Liver (tissue), 8 donors: ENCODE measurements at regions not wholly inside any gene's neighbourhood (a gene's known extent, or its start where the extent isn't known, plus 50 kb on each side); places are given as distances from the start of the nearest gene placed in this dataset.
"Not testable (repeated sequence)": the region's sequence is repeated elsewhere in the genome, so short reads cannot be mapped to it uniquely, and the experiment has no call there.

Source experiments
- DNase-seq: peaks from one replicate; pipeline ENCODE4 v3.0.0-alpha.2; 2017; ENCODE audit warnings: low spot score
- H3K27ac ChIP-seq, 2 donors: one replicate each; pipeline ENCODE4 v1.7.0; 2013; ENCODE audit warnings: inconsistent platforms in 2 of 2, low read length in 2 of 2, control low read depth in 1 of 2, low read depth in 1 of 2, mild to moderate bottlenecking in 1 of 2
- H3K27me3 ChIP-seq, 4 donors: one replicate each; pipeline versions ENCODE4 v1.6.1 to v1.7.0; 2013; ENCODE audit warnings: low read length in 3 of 4, inconsistent platforms in 1 of 4, mild to moderate bottlenecking in 1 of 4, moderate library complexity in 1 of 4; ENCODE audit not compliant: control insufficient read depth in 4 of 4, insufficient read depth in 4 of 4
- H3K36me3 ChIP-seq, 4 donors: one replicate each; pipeline versions ENCODE4 v1.6.1 to v1.7.0; 2013; ENCODE audit warnings: low read length in 3 of 4, mild to moderate bottlenecking in 3 of 4, low read depth in 1 of 4, moderate library complexity in 1 of 4; ENCODE audit not compliant: control insufficient read depth in 4 of 4, insufficient read depth in 3 of 4
- H3K4me1 ChIP-seq, 4 donors: one replicate each; pipeline versions ENCODE4 v1.6.1 to v1.7.0; 2013; ENCODE audit warnings: low read length in 3 of 4, mild to moderate bottlenecking in 3 of 4, moderate library complexity in 1 of 4; ENCODE audit not compliant: control insufficient read depth in 4 of 4, insufficient read depth in 4 of 4
- H3K4me3 ChIP-seq, 3 donors: one replicate each; pipeline versions ENCODE4 v1.6.1 to v1.7.0; 2013; ENCODE audit warnings: low read length in 3 of 3, control low read depth in 1 of 3, low read depth in 1 of 3, mild to moderate bottlenecking in 1 of 3
- H3K9ac ChIP-seq, 2 donors: one replicate each; pipeline ENCODE4 v1.7.0; 2013; ENCODE audit warnings: low read length in 2 of 2, mild to moderate bottlenecking in 2 of 2, moderate library complexity in 2 of 2, control low read depth in 1 of 2, low read depth in 1 of 2
- H3K9me3 ChIP-seq, 4 donors: one replicate each; pipeline versions ENCODE4 v1.6.1 to v1.7.0; 2013; ENCODE audit warnings: low read length in 3 of 4; ENCODE audit not compliant: control insufficient read depth in 4 of 4
- ATF3 ChIP-seq: IDR thresholded peaks from 2 replicates; pipeline ENCODE4 v1.6.1; 2016; ENCODE audit warnings: antibody characterized with exemption
- CTCF ChIP-seq: fragments of 150-350 bp; IDR thresholded peaks from 2 replicates; pipeline ENCODE4 v1.5.1; 2017; ENCODE audit warnings: improper control_type of control experiment, low read depth, low read length; ENCODE audit not compliant: missing input control
- EGR1 ChIP-seq, 2 donors: IDR thresholded peaks; 2 replicates each; pipeline ENCODE4 v1.6.1; 2016 to 2018; ENCODE audit warnings: antibody characterized with exemption in 2 of 2, low read depth in 2 of 2
- FOXA1 ChIP-seq: IDR thresholded peaks from 2 replicates; pipeline ENCODE4 v1.6.1; 2016; ENCODE audit warnings: antibody characterized with exemption
- FOXA2 ChIP-seq: IDR thresholded peaks from 2 replicates; pipeline ENCODE4 v1.6.1; 2016; ENCODE audit warnings: antibody characterized with exemption
- GABPA ChIP-seq, 2 donors: IDR thresholded peaks in 1 of 2; conservative IDR thresholded peaks in 1 of 2; 2 replicates each; pipeline ENCODE4 v1.6.1; 2016; ENCODE audit warnings: antibody characterized with exemption in 2 of 2, mild to moderate bottlenecking in 1 of 2, moderate library complexity in 1 of 2
- HNF4A ChIP-seq, 2 donors: conservative IDR thresholded peaks; 2 replicates each; pipeline ENCODE4 v1.6.1; 2016; ENCODE audit warnings: antibody characterized with exemption in 2 of 2, mild to moderate bottlenecking in 2 of 2
- HNF4G ChIP-seq: IDR thresholded peaks from 2 replicates; pipeline ENCODE4 v1.6.1; 2016; ENCODE audit warnings: antibody characterized with exemption
- JUND ChIP-seq, 2 donors: IDR thresholded peaks; 2 replicates each; pipeline ENCODE4 v1.6.1; 2016; ENCODE audit warnings: antibody characterized with exemption in 2 of 2
- MAX ChIP-seq: IDR thresholded peaks from 2 replicates; pipeline ENCODE4 v1.6.1; 2016; ENCODE audit warnings: antibody characterized with exemption
- NR2F2 ChIP-seq: IDR thresholded peaks from 2 replicates; pipeline ENCODE4 v1.6.1; 2016; ENCODE audit warnings: antibody characterized with exemption
- RAD21 ChIP-seq, 2 donors: IDR thresholded peaks; 2 replicates each; pipeline ENCODE4 v1.6.1; 2016; ENCODE audit warnings: antibody characterized with exemption in 2 of 2, mild to moderate bottlenecking in 2 of 2
- REST ChIP-seq: IDR thresholded peaks from 2 replicates; pipeline ENCODE4 v1.6.1; 2016; ENCODE audit warnings: antibody characterized with exemption, mild to moderate bottlenecking
- RXRA ChIP-seq, 2 donors: IDR thresholded peaks; 2 replicates each; pipeline ENCODE4 v1.6.1; 2017 to 2018; ENCODE audit warnings: antibody characterized with exemption in 2 of 2, mild to moderate bottlenecking in 1 of 2
- SP1 ChIP-seq: IDR thresholded peaks from 2 replicates; pipeline ENCODE4 v1.6.1; 2018; ENCODE audit warnings: antibody characterized with exemption, mild to moderate bottlenecking
- TAF1 ChIP-seq: conservative IDR thresholded peaks from 2 replicates; pipeline ENCODE4 v1.6.1; 2016; ENCODE audit warnings: antibody characterized with exemption, mild to moderate bottlenecking
- YY1 ChIP-seq: IDR thresholded peaks from 2 replicates; pipeline ENCODE4 v1.6.1; 2016; ENCODE audit warnings: antibody characterized with exemption, mild to moderate bottlenecking
- ZBTB33 ChIP-seq: IDR thresholded peaks from 2 replicates; pipeline ENCODE4 v1.6.1; 2016; ENCODE audit warnings: antibody characterized with exemption
- WGBS: extraction: QIAGEN DNeasy Blood & Tissue Kit; methylation state at CpG from one replicate; pipeline ENCODE4 v1.1.7; 2013; 5-methylcytosine and 5-hydroxymethylcytosine counted together
- donor health status: healthy.
- donor health status: healthy.
- donor health status: healthy.
- donor health status: healthy.
- donor health status: healthy.

- H3K9me3 ChIP-seq = no peaks in the 10 kb centered on the region
- WGBS = 69% methylated on average over 2 of the region's 2 CpGs
- TF ChIP-seq HNF4A (conservative IDR thresholded peaks at IDR 0.05) = no peak
- TF ChIP-seq RXRA (IDR thresholded peaks at IDR 0.05) = no peak
- no peak for TF ChIP-seq YY1
- no peak for TF ChIP-seq FOXA1
- no peak for TF ChIP-seq ZBTB33
- no peak for TF ChIP-seq NR2F2
- TF ChIP-seq EGR1 (IDR thresholded peaks at IDR 0.05; ENCODE audit: low read depth in 2 of 2) = no peak
- no peak for TF ChIP-seq MAX
- TF ChIP-seq SP1 = no peak
- no peak for TF ChIP-seq HNF4G
- TF ChIP-seq FOXA2 = no peak
- TF ChIP-seq JUND (IDR thresholded peaks at IDR 0.05) = no peak
- TF ChIP-seq REST = no peak
- no peak for TF ChIP-seq ATF3
- TF ChIP-seq RAD21 (IDR thresholded peaks at IDR 0.05) = no peak
- TF ChIP-seq TAF1 = no peak
- no peak for TF ChIP-seq GABPA (IDR thresholded peaks at IDR 0.05 in 1 of 2, conservative IDR thresholded peaks at IDR 0.05 in 1 of 2)
- TF ChIP-seq CTCF = no peak
- DNase-seq = no peak
- H3K4me3 ChIP-seq = no peak overlapping the region
- no peaks in the 10 kb centered on the region for H3K4me1 ChIP-seq
- H3K9ac ChIP-seq = no peak overlapping the region
- no peaks in the 10 kb centered on the region for H3K36me3 ChIP-seq
- no peak overlapping the region for H3K27ac ChIP-seq
- no peaks in the 10 kb centered on the region for H3K27me3 ChIP-seq
These were observed 266.4 kb upstream of the SLC16A7 start for GRCh38 chr12:59329462-59329861.

GRCh38 chr12:59328395-59329075 is 267.3 kb upstream of the SLC16A7 start:
- H3K4me3 ChIP-seq, H3K4me1 ChIP-seq, H3K27ac ChIP-seq, H3K9me3 ChIP-seq, H3K9ac ChIP-seq, H3K36me3 ChIP-seq, DNase-seq, H3K27me3 ChIP-seq: not testable (repeated sequence)
- 82% methylated on average over 15 of the region's 15 CpGs for WGBS

GRCh38 chr12:59326457-59326856 is 269.4 kb upstream of the SLC16A7 start:
- not testable (repeated sequence) for H3K4me3 ChIP-seq, H3K9ac ChIP-seq, H3K27ac ChIP-seq, H3K4me1 ChIP-seq, DNase-seq, H3K27me3 ChIP-seq, H3K36me3 ChIP-seq, H3K9me3 ChIP-seq
- 86% methylated on average over 12 of the region's 12 CpGs for WGBS
